ENCODE measurements at regions not wholly inside any gene's neighbourhood (a gene's known extent, or its start where the extent isn't known, plus 50 kb on each side); places are given as distances from the start of the nearest gene placed in this dataset.
A peak's percentile ranks its signal among the peaks of the same experiment; 100 is the strongest.
"Not testable (repeated sequence)": the region's sequence is repeated elsewhere in the genome, so short reads cannot be mapped to it uniquely, and the experiment has no call there.

DNA sequence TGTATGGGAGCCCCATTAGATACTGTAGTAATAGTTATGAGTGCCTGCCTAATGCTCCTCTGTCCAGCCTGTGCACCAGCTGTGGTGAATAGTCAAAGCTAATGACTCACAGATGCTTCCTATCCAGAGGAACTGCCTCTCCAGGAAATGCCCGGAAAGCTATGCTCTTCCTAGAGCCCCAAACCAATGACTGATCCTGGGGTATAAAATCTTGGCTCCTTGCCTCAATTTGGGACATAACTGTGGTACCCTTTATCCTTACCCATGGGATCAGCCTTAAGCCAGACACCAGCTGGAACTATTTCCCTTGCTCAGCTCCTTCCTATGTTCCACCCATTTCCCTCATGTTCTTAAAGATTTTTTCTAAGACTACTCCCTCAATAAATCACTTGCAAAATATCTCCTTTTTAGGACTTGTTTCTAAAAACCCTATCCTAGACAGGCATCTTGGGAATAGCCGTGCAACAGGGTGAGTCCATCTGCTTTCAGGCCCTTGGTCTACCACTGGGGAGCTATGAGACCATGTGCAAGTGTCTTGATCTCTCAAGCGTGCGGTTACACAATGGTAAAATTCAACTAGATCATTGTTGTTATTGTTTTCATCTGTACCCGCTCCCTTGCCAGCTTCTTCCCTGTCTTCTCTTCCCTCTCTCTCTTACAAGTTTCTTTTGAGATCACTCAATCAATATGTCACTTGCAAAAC, 283.7 kb downstream of the BTBD3 start:
- DNase-seq = peak; percentile 18

DNA sequence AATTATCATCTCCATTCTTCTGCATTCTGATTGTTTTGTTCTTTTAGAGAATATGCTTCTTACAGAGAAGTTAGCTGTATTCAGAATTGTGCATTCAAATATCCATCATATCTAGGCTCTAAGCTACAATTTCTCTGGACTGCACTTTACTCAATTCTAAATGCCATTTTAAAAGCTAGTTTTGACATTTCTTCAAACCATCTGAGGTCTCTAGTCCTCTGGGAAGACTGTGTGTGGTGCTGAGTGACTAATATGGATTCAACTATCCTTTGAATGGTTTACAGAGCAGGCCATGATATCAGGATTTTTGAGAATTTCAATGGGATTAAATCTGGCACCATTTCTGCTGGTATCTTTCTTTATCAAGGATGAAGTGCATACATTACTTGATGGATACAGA, 285.7 kb downstream of the BTBD3 start:
- no peak for DNase-seq

DNA sequence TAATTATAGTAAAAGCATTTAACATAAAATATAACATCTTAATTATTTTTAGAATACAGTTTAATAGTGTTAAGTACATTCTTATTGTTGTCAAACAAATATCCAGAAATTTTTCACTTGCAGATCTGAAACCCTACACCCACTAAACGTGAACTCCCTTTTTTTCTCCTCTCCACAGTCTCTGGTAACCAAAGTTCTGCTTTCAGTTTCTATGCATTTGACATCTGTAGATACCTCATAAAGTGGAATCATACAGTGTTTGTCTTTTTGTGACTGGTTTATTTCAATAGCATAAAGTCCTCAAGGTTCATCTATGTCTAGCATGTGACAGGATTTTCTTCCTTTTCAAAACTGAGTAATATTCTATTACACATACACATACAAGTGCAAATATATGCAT, 286.3 kb downstream of the BTBD3 start:
- DNase-seq = no peak

DNA sequence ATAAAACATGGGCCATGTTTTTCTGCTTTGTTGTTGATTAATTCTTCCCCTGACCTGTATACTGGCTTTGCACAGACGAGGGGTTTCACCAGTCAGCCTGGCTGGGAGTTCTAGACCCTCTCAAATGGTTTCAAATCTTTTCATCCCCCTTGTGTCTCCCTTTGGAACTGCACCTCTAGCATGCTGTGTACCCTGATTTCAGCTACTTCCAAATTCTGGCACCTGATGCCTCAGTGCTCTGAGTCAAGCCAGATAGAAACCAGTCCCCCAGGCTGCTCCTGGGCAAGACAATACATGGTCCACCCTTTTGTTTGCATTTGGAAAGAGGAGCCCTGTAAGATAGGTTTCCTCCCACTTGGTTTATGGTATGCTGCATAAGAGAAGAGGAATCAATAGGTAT, 290.2 kb downstream of the BTBD3 start:
- no peak for DNase-seq

DNA sequence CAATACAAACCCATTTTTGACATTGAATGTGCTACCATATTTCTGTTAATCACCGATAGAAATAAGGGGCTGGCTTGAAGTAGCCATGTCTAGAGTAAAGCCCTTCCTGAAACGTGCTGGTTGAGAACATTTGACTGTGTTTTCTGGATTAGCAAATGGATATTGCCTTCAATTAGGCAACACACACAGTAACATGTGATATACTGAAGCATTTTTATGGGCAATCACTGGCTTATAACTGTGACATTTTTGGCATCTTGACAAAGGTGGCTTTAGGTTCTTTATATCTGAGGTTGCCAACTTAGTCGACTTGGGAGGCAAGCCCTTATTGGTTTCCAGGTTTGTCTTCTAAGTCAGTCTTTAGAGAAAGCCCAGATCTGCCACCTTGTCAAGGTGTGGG, 292.9 kb downstream of the BTBD3 start:
- DNase-seq = no peak

DNA sequence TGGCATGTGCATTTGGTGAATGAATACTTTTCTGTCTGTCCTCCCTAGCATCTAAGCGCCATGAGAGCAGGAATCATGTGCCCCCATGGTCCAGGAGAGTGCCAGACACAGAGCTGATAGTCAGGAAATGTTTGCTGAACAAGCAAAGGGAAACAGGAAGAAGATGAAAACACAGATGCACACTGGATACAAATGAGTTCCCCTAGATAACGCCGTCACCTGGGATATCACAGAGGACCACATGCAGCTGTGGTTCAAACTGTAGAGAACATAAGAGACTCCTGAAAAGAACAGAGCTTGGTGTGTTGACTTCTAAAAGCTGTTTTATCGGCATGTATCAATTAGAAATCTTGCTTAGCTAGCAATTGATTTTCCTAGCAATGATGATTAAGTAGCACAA, 293.7 kb downstream of the BTBD3 start:
- DNase-seq = no peak

DNA sequence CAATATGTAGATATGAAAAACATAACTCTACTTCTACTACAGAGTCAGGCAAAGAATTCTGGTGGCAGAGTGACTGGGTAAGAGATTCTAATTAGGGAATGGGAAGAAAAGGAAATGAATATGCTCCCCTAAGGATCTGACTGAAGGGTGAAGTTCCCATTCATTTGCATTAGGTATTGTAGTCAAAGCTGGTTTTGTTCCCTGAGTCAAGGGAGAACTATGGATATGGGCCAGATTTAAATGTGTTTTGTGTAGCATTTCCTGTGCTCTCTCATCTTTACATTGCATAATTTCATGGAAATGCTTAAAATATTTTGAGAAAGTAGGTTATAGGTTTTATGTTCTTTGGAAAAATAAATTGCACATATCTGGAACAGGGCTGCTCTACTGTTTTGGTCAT, 299.7 kb downstream of the BTBD3 start:
- DNase-seq = no peak

DNA sequence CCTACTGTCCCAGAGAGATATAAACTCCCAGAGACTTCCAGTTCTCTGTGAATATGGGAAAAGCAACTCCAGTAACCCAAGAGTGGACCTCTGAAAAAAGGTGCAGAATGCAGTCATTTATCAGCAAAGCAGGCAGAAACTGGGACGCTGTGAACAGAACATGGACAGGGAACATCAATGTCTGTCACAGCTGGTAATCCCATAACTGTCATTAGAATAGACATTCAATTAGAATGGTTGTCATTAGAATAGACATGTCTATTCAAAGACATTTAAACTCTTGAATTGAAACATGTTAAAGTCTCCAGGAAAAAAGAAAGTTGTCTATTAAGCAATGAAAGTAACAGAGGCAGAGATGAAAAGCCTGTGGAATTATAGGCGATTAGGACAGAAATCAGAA, 302.1 kb downstream of the BTBD3 start:
- DNase-seq = no peak

DNA sequence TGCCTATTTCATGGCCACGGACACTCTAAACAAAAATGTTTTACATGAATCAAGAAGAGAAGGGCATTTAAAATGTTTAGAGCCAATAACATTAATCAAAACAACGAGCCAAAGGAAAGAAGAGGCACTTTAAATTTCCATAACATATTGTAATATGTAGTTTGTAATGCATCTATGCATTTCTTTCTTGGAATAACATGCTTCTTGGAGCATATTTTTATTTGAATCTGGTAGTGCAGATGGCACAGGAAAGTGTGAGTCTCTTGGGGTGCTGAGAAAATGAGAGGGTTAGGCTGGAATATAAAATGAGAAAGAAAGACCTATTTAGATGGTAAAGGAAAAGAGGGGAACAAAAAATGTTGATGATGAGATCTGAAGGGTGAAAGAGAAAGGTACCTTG, 305.4 kb downstream of the BTBD3 start:
- no peak for DNase-seq

DNA sequence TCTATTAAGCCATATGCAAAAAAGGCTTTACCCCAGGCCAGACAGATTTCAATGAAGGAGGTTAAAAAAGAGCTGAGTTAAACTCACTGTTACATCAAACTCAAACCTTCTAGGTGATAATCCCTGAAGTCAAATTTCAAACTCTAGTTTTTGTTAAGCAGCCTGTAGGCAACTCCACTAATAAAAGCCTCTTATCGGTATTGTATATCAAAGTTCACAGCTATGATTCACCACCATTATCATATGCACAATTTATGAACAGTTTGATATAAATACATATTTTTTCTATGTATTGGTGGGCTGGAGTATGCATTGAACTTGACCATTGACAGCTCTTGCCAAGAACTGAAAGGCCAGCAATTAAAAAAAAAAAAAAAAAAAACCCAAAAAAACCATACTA, 308.2 kb downstream of the BTBD3 start:
- no peak for DNase-seq

DNA sequence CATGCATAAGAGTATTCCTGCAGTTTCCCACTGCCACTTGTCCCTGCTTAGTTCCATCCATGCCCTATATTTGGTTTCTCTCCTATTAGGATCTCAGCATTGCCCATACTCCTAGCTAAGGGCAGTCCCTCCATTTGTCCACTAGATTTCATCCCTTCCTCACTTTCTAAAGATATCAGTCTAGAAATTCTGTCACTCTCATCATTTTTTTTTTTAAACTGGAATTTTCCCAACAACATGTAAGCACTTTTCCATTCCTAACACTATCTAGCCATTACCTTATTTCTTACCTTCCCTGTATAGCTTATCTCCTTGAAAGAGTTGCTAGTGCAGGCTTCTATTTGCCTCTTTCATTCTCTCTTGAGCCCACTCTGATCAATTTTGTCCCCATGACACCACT, 312.2 kb downstream of the BTBD3 start:
- no peak for DNase-seq

DNA sequence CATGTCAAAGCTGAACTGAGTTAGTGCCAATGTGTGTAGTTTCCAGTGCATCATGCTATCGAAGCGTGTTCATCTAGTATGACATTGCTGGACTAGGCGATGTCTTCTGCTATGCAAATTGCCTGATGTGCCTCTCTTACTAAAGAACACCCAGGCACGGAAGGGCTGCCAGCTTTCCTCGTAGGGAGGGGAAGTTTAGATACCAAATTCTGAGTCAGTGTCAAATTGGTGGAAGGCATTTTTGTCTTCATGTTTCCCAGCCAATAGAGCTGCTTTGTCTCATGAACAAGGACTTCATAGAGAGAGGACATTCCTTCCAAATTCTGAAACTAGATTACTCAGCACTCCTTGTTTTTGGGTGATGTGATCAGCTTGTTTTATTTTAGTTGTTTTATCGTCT, 320.1 kb downstream of the BTBD3 start:
- peak; percentile 22 for DNase-seq

DNA sequence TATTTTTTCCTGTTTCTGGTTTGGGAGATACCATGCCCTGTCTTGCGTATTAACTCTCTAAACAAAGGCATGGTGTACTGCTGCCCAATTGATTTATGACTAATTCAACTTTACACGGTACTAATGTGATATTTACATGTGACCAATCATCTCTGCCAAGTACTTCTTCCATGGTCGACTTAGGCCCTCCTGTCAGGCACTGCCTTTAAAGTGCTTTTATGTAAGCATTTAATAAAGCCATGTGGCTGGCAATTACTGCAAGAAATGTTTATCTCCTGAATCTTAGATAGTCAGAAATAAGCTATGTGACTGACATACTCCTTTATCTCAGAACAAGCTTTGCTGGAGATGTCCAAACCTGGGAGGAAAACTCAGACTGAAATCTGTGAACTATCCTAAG, 323.4 kb downstream of the BTBD3 start:
- no peak for DNase-seq

DNA sequence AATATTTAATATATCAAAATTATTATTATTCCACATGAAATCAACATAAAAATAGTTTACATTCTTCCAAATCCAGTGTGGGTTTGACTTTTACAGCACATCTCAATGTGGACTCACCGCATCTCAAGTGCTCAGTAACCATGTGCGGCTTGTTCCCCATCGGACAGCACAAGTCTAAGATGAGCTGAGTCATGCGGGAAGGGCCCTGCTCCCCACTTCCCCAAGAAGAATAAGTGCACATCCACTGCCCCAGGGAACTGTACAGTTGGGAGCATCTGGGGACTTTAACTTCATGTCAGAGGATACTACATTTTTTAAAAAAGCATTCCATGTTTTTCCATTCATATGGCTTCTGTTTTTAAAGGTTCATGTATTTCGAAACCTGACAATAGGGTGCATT, 325.6 kb downstream of the BTBD3 start:
- no peak for DNase-seq

DNA sequence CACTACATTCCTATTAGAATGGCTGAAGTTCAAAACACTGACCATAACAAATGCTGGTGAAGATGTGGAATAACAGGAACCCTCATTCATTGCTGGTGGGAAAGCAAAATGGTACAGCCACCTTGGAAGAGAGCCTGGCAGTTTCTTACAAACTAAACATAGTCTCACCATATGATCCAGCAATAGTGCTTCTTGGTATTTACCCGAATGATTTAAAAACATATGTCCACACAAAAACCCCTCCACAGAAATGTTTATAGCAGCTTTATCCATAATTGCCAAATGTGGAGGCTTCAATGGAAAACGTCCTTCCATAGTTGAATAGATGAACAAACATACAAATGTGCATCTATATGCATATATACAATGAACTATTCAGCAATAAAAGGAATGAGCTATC, 330.8 kb downstream of the BTBD3 start:
- DNase-seq = no peak

DNA sequence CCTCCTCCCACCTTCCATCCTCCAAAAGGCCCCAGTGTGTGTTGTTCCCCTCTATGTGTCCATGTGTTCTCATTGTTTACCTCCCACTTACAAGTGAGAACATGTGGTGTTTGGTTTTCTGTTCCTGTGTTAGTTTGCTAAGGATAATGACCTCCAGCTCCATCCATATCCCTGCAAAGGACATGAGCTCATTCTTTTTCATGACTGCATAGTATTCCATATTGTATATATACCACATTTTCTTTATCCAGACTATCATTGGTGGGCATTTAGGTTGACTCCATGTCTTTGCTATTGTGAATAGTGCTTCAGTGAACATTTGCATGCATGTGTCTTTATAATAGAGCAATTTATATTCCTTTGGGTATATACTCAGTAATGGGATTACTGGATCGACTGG, 333.0 kb downstream of the BTBD3 start:
- not testable (repeated sequence) for DNase-seq

DNA sequence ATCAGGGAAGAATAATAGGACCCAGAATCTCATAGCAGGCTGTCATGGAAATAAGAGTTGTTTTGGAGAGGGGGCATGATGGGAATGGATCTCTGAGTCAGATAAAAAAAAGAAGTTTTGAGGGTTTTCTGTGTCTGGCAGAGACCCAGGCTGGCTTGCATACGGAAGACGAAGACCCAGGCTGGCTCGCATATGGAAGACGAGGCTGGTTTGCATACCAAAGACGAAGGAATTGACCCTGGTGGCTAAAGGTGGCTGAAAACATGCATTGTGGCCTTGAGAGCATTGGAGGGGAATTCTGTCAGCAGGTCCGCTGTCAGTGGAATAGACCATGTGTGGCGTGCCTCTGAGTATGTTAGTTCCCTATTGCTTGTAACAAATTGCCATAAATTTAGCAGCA, 335.1 kb downstream of the BTBD3 start:
- DNase-seq = no peak

DNA sequence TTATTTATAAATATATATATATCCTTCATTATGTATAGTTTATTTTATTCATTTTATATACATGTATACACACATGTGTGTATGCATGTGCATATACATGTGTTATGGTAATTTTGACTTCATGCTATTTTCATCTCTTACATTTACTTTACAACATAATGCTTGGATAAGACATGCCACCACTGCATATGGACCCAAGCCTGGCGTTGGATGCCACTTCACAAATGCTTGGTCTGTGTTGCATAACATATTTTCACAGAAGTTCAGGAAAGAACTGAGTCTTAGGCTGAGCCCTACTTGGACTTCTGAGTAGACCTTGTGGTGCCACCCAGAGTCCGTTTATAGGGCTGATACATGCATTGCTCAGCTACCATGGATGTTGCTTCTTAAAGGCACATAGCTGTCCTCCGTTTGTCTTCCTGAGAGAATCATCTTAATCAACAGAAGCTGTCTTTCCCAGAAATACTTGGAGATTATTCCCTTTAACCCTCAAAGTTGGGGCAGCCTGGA, 337.8 kb downstream of the BTBD3 start:
- DNase-seq = no peak

DNA sequence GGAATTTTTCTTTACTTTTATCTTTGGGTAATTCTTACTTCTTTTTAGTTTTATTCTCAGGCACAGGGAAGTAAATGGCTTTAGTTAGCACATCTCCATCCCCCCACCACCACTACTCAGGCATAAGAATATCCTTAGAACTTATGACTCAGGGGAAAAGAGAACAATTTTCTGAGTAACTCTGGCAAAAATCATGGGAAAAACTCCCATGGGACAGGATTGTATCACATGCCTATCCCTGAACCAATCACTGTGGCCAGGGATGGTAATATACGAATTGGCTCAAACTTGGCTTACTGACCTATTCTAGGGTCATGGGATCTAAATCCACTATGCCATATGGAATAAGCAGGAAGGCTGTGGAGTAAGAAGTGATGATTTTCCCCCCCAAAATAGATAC, 339.1 kb downstream of the BTBD3 start:
- no peak for DNase-seq

DNA sequence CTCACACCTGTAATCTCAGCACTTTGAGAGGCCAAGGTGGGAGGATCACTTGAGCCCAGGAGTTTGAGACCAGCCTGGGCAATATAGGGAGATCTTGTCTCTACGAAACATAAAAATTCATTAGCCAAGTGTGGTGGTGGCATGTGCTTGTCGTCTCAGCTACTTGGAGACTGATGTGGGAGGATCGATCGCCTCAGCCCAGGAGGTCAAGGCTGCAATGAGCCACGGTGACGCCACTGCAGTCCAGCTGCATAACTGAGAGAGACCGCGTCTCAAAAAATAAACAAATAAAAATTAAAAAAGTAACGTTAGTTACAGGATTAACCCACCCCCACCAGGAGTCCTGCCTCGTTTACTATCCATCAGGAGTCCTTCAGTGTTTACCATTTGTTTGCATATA, 345.1 kb downstream of the BTBD3 start:
- DNase-seq = no peak

DNA sequence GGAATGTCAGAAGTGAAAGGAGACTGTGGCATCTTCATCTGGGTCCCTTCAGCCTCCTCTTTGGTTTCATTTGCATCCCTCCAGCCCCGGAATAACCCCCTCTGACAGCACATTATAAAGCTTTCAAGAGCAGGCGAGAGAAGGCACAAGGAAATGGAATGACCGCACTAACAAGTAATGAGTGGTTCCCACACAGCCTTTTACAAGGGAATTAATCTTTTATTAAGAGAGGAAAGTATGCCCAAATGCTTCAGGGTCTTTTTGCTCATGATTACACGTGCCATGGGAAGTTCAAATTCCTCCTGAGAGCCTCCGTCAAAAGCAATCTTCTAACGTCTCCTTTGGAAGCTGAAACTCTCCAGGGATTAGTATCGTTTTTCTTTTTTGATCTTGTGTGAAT, 347.0 kb downstream of the BTBD3 start:
- DNase-seq = no peak

DNA sequence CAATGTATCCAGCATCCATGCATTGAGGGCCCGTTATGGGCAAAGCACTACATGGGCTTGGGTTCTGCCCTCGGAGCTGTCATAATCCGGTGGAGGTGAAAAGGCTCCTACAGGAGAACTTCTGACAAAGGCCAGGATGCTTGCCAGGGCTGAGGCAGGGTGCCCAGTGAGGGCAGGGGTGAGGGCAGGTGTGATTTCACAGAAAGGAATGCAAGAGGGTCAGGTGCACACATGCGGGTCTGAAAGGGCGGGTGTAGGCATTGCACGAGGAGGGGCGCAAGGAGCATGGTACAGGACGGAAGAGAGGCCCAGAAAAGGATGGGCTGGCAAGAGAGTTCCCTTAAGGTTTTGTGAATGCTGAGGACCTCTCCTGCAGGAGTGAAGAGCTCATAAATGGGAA, 348.0 kb downstream of the BTBD3 start:
- DNase-seq = no peak

DNA sequence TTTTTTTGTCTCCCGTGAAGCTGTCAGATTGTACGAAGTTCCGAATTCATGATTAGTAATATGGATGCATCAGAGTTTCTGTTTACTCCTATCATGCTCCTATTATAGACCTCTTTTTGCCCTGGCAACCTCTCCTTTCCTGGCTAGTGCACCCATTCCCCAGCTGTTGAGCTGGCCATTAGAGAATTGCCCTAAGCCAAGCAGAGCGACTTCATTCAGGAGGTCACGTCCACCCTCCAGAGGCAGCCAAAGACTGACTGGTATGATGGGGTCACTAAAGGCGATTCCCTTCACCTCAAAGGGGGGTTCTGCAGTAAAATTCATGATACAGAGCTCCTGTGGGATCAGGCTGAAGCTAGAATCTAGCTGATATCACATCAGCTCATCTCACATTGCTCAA, 351.9 kb downstream of the BTBD3 start:
- no peak for DNase-seq

DNA sequence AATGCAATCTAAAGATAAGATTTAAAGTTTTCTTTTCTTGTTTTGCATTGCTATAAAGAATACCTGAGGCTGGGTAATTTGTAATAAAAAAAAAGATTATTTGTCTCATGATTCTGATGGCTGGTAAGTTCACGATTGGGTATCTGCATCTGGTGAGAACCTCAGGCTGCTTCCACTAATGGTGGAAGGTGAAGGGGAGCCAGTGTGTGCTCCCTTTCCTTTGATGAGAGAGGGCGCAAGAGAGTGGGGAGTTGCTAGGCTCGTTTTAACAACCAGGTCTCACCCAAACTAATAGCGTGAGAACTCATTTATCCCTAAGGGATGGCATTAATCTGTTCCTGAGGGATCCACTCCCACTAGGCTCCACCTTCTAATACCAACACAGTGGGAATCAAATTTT, 353.2 kb downstream of the BTBD3 start:
- no peak for DNase-seq
